GM12891 (cell line): ENCODE measurements at regions not wholly inside any gene's neighbourhood (a gene's known extent, or its start where the extent isn't known, plus 50 kb on each side); places are given as distances from the start of the nearest gene placed in this dataset.

Source experiments
- PAX5 ChIP-seq: IDR thresholded peaks from 2 replicates; pipeline ENCODE4 v1.6.1; 2011; ENCODE audit warnings: low read length, moderate library complexity, mild to moderate bottlenecking; ENCODE audit not compliant: insufficient read depth, severe bottlenecking
- POLR2A ChIP-seq: IDR thresholded peaks from 2 replicates; pipeline ENCODE4 v1.6.1; 2011; ENCODE audit warnings: low read depth, low read length, control low read depth
- POLR2AphosphoS5 ChIP-seq: IDR thresholded peaks from 2 replicates; pipeline ENCODE4 v1.6.1; 2011; ENCODE audit warnings: low read depth, low read length, control low read depth
- TAF1 ChIP-seq: IDR thresholded peaks from 2 replicates; pipeline ENCODE4 v1.6.1; 2011; ENCODE audit warnings: low read depth, low read length, control low read depth

GRCh38 chr1:170864876-170865538, 70.3 kb upstream of the MROH9 start:
- TF ChIP-seq POLR2A (no peak), PAX5 (no peak), POLR2AphosphoS5 (no peak), TAF1 (no peak)
